Left ventricle myocardium inferior (tissue), 1 donor: ENCODE measurements at regions not wholly inside any gene's neighbourhood (a gene's known extent, or its start where the extent isn't known, plus 50 kb on each side); places are given as distances from the start of the nearest gene placed in this dataset.

ENCODE experiments used
- DNase-seq: peaks from one replicate; pipeline ENCODE4 v3.0.0-alpha.2; 2020
- H3K27ac ChIP-seq: fragments of 200-600 bp; replicated peaks from 2 replicates; pipeline ENCODE4 v1.8.0; 2021
- H3K27me3 ChIP-seq: fragments of 200-600 bp; 2 replicates; pipeline ENCODE4 v1.8.0; 2021; ENCODE audit warnings: low read depth
- H3K36me3 ChIP-seq: fragments of 200-600 bp; 2 replicates; pipeline ENCODE4 v1.8.0; 2021
- H3K4me1 ChIP-seq: fragments of 200-600 bp; 2 replicates; pipeline ENCODE4 v1.8.0; 2021
- H3K4me3 ChIP-seq: fragments of 200-600 bp; 2 replicates; pipeline ENCODE4 v1.8.0; 2021; ENCODE audit warnings: mild to moderate bottlenecking, moderate library complexity
- H3K9me3 ChIP-seq: fragments of 200-600 bp; replicated peaks from 2 replicates; pipeline ENCODE4 v1.8.0; 2021
- CTCF ChIP-seq: fragments of 200-600 bp; IDR thresholded peaks from 2 replicates; pipeline ENCODE4 v1.8.0; 2021; ENCODE audit warnings: antibody characterized with exemption, mild to moderate bottlenecking, borderline replicate concordance
- intact Hi-C: fragments of 100-400 bp; cut with micrococcal nuclease; formaldehyde crosslinking; loops from one replicate; pipeline ENCODE4 v1.11.0; 2022
- donor health status: DM: no; HTN: yes; CAD: no; lungs with severe emphysema.

DNA sequence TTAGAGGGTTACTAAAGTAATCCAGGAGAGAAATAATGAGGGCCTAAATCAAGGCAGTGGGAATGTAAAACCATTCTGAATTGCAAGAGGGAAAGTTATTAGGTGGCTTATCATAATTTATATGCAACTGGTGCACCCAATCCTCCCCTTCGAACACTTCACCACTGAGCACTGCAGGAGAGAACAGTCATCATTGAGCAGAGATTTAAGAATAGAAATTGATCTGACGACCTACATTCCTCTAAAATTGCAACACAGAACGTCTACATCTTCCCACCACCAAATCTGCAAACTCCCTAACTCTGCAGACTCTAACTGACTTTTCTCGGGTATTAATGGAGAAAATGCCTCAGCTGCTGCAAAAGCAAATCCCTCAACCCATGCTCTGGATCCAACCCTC lies 138.5 kb upstream of the CDH20 start:
- H3K4me1 ChIP-seq: no peaks in the 10 kb centered on the region
- no peaks in the 10 kb centered on the region for H3K27me3 ChIP-seq
- no peaks in the 10 kb centered on the region for H3K36me3 ChIP-seq
- no peak for DNase-seq
- H3K4me3 ChIP-seq: no peak overlapping the region
- H3K27ac ChIP-seq: no peak overlapping the region
- H3K9me3 ChIP-seq: peaks cover 10% of the 10 kb centered on the region
- TF ChIP-seq CTCF: no peak
- intact Hi-C loops: no loop called here

DNA sequence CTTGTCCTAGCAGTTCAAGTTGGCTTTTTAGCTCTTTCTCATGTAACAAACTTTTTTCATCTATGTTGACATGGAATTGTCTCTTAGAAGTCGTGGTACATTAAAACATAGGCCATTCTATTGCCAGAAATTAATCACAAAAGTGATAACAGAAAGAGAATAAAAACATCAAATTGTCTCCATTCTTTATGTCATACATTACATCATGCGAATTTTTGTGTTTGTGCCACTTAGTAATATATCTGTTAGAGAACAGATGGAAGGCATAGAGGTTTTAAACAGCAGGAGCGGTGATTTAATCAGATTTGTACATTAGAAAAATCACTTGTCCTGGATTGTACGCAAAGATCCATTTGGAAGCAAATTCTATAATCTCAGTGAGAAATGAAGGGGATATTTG lies 136.5 kb upstream of the CDH20 start:
- no peak overlapping the region for H3K27ac ChIP-seq
- no peak overlapping the region for H3K4me3 ChIP-seq
- no peaks in the 10 kb centered on the region for H3K4me1 ChIP-seq
- H3K27me3 ChIP-seq: no peaks in the 10 kb centered on the region
- peaks cover 10% of the 10 kb centered on the region for H3K9me3 ChIP-seq
- H3K36me3 ChIP-seq: no peaks in the 10 kb centered on the region
- intact Hi-C loops: no loop called here
- no peak for TF ChIP-seq CTCF
- no peak for DNase-seq

DNA sequence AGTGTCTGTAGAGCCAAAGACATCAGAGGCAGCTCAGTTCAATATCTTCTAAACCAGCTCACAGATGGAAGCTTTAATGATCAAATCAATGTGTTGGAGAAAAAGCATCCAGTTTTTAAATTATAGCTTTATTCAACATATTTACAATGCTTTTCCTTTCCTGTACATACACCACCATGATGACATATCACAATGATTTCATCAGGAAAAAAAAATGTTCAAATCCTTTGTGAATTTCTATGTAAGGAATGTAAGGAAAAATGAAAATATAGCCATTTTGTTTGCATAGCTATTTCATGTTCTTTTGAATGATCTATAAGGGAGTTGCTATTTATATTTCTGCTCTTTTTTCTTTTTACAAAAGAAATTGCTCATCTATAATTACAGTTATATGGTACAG lies 134.7 kb upstream of the CDH20 start:
- intact Hi-C loops: no loop called here
- no peak for TF ChIP-seq CTCF

GRCh38 chr18:61199171-61199848 lies 133.9 kb upstream of the CDH20 start:
- H3K36me3 ChIP-seq: no peaks in the 10 kb centered on the region
- no peak for DNase-seq
- H3K27ac ChIP-seq: no peak overlapping the region
- no peak overlapping the region for H3K4me3 ChIP-seq
- H3K9me3 ChIP-seq: no peaks in the 10 kb centered on the region
- TF ChIP-seq CTCF: no peak
- intact Hi-C loops: no loop called here
- H3K27me3 ChIP-seq: no peaks in the 10 kb centered on the region
- no peaks in the 10 kb centered on the region for H3K4me1 ChIP-seq

More for the DNA sequence above, 134.7 kb upstream of the CDH20 start:
- no peaks in the 10 kb centered on the region for H3K4me1 ChIP-seq
- no peaks in the 10 kb centered on the region for H3K36me3 ChIP-seq
- H3K4me3 ChIP-seq: no peak overlapping the region
- no peak for DNase-seq
- H3K27ac ChIP-seq: no peak overlapping the region
- no peaks in the 10 kb centered on the region for H3K9me3 ChIP-seq
- H3K27me3 ChIP-seq: no peaks in the 10 kb centered on the region

DNA sequence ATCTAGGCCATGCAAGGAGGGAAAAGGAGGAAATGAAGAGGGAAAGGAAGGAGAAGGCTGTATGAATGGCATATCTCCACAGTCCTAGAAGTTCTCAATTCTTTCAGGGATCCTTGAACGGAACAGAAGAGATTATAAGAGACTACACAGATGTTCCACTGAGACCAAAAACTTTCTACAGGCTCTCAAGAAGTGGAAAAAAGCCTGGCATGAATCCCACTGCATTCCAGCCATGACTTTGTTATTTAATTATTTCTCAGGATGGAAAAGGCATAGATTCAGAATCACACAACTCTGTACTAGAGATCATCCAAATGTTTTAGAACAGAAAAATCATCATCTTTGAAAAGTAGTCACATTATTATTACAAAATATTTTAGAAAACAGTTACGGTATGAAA lies 131.7 kb upstream of the CDH20 start:
- no peak for TF ChIP-seq CTCF
- Histone ChIP-seq H3K4me1 (no peaks in the 10 kb centered on the region), H3K9me3 (no peaks in the 10 kb centered on the region), H3K27me3 (no peaks in the 10 kb centered on the region), H3K36me3 (no peaks in the 10 kb centered on the region), H3K4me3 (no peak overlapping the region), H3K27ac (no peak overlapping the region)
- intact Hi-C loops: no loop called here
- no peak for DNase-seq

DNA sequence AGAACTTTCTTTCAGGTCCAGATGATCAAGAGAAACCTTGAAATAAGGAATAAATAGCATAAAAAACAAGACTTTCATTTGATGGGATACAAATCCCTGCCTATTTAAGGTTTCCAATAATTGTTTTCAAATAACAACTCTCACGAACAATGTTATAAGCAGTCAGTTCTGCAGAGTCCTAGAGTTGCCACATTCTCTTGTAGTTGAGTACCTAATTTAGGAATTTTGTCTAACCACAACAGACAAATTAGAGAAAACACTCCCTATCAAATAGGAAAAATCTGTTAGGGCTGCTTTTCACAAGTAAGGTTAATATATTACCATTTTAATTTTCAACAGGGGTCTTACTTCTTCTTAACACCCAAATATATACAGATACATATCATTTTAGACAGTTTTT lies 130.1 kb upstream of the CDH20 start:
- H3K4me3 ChIP-seq: no peak overlapping the region
- DNase-seq: no peak
- H3K36me3 ChIP-seq: no peaks in the 10 kb centered on the region
- intact Hi-C loops: no loop called here
- no peaks in the 10 kb centered on the region for H3K4me1 ChIP-seq
- H3K27me3 ChIP-seq: no peaks in the 10 kb centered on the region
- no peak for TF ChIP-seq CTCF
- H3K9me3 ChIP-seq: no peaks in the 10 kb centered on the region
- no peak overlapping the region for H3K27ac ChIP-seq
